ENCODE measurements at regions not wholly inside any gene's neighbourhood (a gene's known extent, or its start where the extent isn't known, plus 50 kb on each side); places are given as distances from the start of the nearest gene placed in this dataset.

- no peak for DNase-seq (ENCODE audit: low read depth)
- TF ChIP-seq CTCF (IDR thresholded peaks at IDR 0.05; ENCODE audit: insufficient read depth, low read length, poor library complexity, severe bottlenecking) = no peak
Measured at GRCh38 chr7:113804475-113805095, 114.2 kb downstream of the PPP1R3A start.

GRCh38 chr7:113801751-113802150 lies 117.1 kb downstream of the PPP1R3A start:
- no peak for DNase-seq (ENCODE audit: low read depth)
- H3K27me3 ChIP-seq (ENCODE audit: control insufficient read depth, insufficient read depth, low read length) = no peaks in the 10 kb centered on the region
- TF ChIP-seq CTCF (IDR thresholded peaks at IDR 0.05; ENCODE audit: insufficient read depth, low read length, poor library complexity, severe bottlenecking) = no peak
- H3K36me3 ChIP-seq (ENCODE audit: control insufficient read depth, insufficient read depth, low read length) = no peaks in the 10 kb centered on the region
- no peak overlapping the region for H3K4me3 ChIP-seq (ENCODE audit: low read depth, low read length)

More at GRCh38 chr7:113804475-113805095, 114.2 kb downstream of the PPP1R3A start:
- no peaks in the 10 kb centered on the region for H3K36me3 ChIP-seq (ENCODE audit: control insufficient read depth, insufficient read depth, low read length)
- H3K27me3 ChIP-seq (ENCODE audit: control insufficient read depth, insufficient read depth, low read length) = no peaks in the 10 kb centered on the region
- no peak overlapping the region for H3K4me3 ChIP-seq (ENCODE audit: low read depth, low read length)

- no peak overlapping the region for H3K4me3 ChIP-seq (ENCODE audit: low read depth, low read length)
- H3K36me3 ChIP-seq (ENCODE audit: control insufficient read depth, insufficient read depth, low read length) = no peaks in the 10 kb centered on the region
- DNase-seq (ENCODE audit: low read depth) = no peak
- H3K27me3 ChIP-seq (ENCODE audit: control insufficient read depth, insufficient read depth, low read length) = no peaks in the 10 kb centered on the region
- TF ChIP-seq CTCF (IDR thresholded peaks at IDR 0.05; ENCODE audit: insufficient read depth, low read length, poor library complexity, severe bottlenecking) = no peak
Measured at GRCh38 chr7:113800826-113801225, 118.0 kb downstream of the PPP1R3A start.

- Histone ChIP-seq H3K27me3 (ENCODE audit: control insufficient read depth, insufficient read depth, low read length) (no peaks in the 10 kb centered on the region), H3K36me3 (ENCODE audit: control insufficient read depth, insufficient read depth, low read length) (no peaks in the 10 kb centered on the region), H3K4me3 (ENCODE audit: low read depth, low read length) (no peak overlapping the region)
- DNase-seq (ENCODE audit: low read depth) = no peak
- no peak for TF ChIP-seq CTCF (IDR thresholded peaks at IDR 0.05; ENCODE audit: insufficient read depth, low read length, poor library complexity, severe bottlenecking)
Measured at GRCh38 chr7:113799896-113800295, 118.9 kb downstream of the PPP1R3A start.

- Histone ChIP-seq H3K36me3 (ENCODE audit: control insufficient read depth, insufficient read depth, low read length) (no peaks in the 10 kb centered on the region), H3K27me3 (ENCODE audit: control insufficient read depth, insufficient read depth, low read length) (no peaks in the 10 kb centered on the region), H3K4me3 (ENCODE audit: low read depth, low read length) (no peak overlapping the region)
- no peak for DNase-seq (ENCODE audit: low read depth)
- TF ChIP-seq CTCF (IDR thresholded peaks at IDR 0.05; ENCODE audit: insufficient read depth, low read length, poor library complexity, severe bottlenecking) = no peak
Measured at GRCh38 chr7:113797420-113798010, 121.3 kb downstream of the PPP1R3A start.

GRCh38 chr7:113796557-113796956 lies 122.3 kb downstream of the PPP1R3A start:
- peak; percentile 65 for DNase-seq (ENCODE audit: low read depth)
- TF ChIP-seq CTCF (IDR thresholded peaks at IDR 0.05; ENCODE audit: insufficient read depth, low read length, poor library complexity, severe bottlenecking) = no peak

More at GRCh38 chr7:113796557-113796956, 122.3 kb downstream of the PPP1R3A start:
- Histone ChIP-seq H3K36me3 (ENCODE audit: control insufficient read depth, insufficient read depth, low read length) (no peaks in the 10 kb centered on the region), H3K27me3 (ENCODE audit: control insufficient read depth, insufficient read depth, low read length) (no peaks in the 10 kb centered on the region), H3K4me3 (ENCODE audit: low read depth, low read length) (no peak overlapping the region)
